H1 (cell line): ENCODE measurements at regions not wholly inside any gene's neighbourhood (a gene's known extent, or its start where the extent isn't known, plus 50 kb on each side); places are given as distances from the start of the nearest gene placed in this dataset.

Source experiments
- CHD7 ChIP-seq: fragments of 300-600 bp; sonication (generic); IDR thresholded peaks from 2 replicates; pipeline ENCODE4 v1.7.1; 2012; ENCODE audit warnings: low read length, moderate library complexity, mild to moderate bottlenecking, inconsistent platforms; ENCODE audit not compliant: insufficient replicate concordance
- EGR1 ChIP-seq: IDR thresholded peaks from 2 replicates; pipeline ENCODE4 v1.6.1; 2011; ENCODE audit warnings: low read depth, low read length, borderline replicate concordance
- POU5F1 ChIP-seq: IDR thresholded peaks from 2 replicates; pipeline ENCODE4 v1.6.1; 2011; ENCODE audit warnings: low read depth, mild to moderate bottlenecking, low read length, moderate library complexity
- TBP ChIP-seq: IDR thresholded peaks from 2 replicates; pipeline ENCODE4 v1.6.1; 2011; ENCODE audit warnings: low read depth, low read length, improper control_type of control experiment
- USF2 ChIP-seq: IDR thresholded peaks from 2 replicates; pipeline ENCODE4 v1.6.1; 2011; ENCODE audit warnings: low read length, improper control_type of control experiment

GRCh38 chr17:69936996-69937395, 138.0 kb upstream of the KCNJ16 start (continued):
- no peak for TF ChIP-seq USF2
- TF ChIP-seq POU5F1 = no peak
- TF ChIP-seq TBP = no peak
- no peak for TF ChIP-seq EGR1
- TF ChIP-seq CHD7 = no peak
